ENCODE measurements at regions not wholly inside any gene's neighbourhood (a gene's known extent, or its start where the extent isn't known, plus 50 kb on each side); places are given as distances from the start of the nearest gene placed in this dataset.

- Histone ChIP-seq H3K9me3 (ENCODE audit: severe bottlenecking) (no peaks in the 10 kb centered on the region), H3K27me3 (ENCODE audit: insufficient read depth, low read depth, severe bottlenecking) (peaks cover 53% of the 10 kb centered on the region), H3K36me3 (no peaks in the 10 kb centered on the region), H3K4me3 (ENCODE audit: low read depth, low read length) (no peak overlapping the region), H3K27ac (no peak overlapping the region)
- TF ChIP-seq, protein P1, sequence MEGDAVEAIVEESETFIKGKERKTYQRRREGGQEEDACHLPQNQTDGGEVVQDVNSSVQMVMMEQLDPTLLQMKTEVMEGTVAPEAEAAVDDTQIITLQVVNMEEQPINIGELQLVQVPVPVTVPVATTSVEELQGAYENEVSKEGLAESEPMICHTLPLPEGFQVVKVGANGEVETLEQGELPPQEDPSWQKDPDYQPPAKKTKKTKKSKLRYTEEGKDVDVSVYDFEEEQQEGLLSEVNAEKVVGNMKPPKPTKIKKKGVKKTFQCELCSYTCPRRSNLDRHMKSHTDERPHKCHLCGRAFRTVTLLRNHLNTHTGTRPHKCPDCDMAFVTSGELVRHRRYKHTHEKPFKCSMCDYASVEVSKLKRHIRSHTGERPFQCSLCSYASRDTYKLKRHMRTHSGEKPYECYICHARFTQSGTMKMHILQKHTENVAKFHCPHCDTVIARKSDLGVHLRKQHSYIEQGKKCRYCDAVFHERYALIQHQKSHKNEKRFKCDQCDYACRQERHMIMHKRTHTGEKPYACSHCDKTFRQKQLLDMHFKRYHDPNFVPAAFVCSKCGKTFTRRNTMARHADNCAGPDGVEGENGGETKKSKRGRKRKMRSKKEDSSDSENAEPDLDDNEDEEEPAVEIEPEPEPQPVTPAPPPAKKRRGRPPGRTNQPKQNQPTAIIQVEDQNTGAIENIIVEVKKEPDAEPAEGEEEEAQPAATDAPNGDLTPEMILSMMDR (IDR thresholded peaks at IDR 0.05; ENCODE audit: low read depth, low read length): no peak
- DNase-seq: no peak
These were observed 53.8 kb upstream of the EGR2 start for GRCh38 chr10:62869958-62870357.

DNA sequence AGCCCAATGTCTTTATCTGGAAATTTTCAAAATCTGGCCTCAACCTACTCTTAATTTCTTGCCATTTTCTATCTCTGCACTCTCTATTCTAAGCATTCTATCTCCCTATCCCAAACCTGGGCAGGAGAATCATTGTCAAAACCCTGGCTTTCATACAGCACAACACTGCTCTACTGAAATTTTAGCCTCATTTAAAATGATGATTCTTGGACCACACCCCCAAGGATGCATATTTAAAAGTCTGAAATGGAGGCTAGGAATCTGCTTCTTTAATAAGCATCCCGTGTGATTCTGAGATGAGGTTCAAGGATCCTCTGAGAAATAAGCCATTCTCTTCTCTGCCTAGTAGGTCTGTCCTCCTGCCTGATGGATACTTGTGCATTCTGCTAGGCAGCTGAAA, 50.8 kb upstream of the EGR2 start:
- H3K27ac ChIP-seq: no peak overlapping the region
- H3K9me3 ChIP-seq (ENCODE audit: severe bottlenecking): no peaks in the 10 kb centered on the region
- no peak for DNase-seq
- H3K36me3 ChIP-seq: no peaks in the 10 kb centered on the region
- peaks cover 40% of the 10 kb centered on the region for H3K27me3 ChIP-seq (ENCODE audit: insufficient read depth, low read depth, severe bottlenecking)
- no peak overlapping the region for H3K4me3 ChIP-seq (ENCODE audit: low read depth, low read length)
- TF ChIP-seq, protein P1 (IDR thresholded peaks at IDR 0.05; ENCODE audit: low read depth, low read length): no peak

DNA sequence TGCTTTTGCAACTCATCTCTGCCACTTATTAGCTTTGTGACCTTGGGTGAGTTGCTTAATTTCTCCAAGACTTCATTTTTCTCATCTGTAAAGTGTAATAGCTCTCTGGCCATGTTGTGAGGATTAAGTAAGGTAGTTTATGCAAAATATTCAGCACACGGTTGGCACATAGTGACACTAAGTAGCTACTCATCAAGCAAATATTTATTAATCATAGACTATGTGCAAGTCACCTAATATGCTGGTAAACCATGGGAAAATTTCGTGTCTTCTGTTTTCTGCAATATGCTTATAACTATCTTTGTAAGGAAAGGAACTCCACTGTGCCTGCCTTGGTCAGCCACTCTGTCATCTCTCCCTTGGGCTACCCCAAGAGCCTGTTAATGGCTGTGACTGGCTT, 50.3 kb upstream of the EGR2 start:
- TF ChIP-seq, protein P1 (IDR thresholded peaks at IDR 0.05; ENCODE audit: low read depth, low read length): no peak
- no peak overlapping the region for H3K27ac ChIP-seq
- no peak for DNase-seq
- H3K9me3 ChIP-seq (ENCODE audit: severe bottlenecking): no peaks in the 10 kb centered on the region
- no peaks in the 10 kb centered on the region for H3K36me3 ChIP-seq
- H3K27me3 ChIP-seq (ENCODE audit: insufficient read depth, low read depth, severe bottlenecking): peaks cover 35% of the 10 kb centered on the region
- no peak overlapping the region for H3K4me3 ChIP-seq (ENCODE audit: low read depth, low read length)

All from WERI-Rb-1 (cell line).